ENCODE measurements at regions not wholly inside any gene's neighbourhood (a gene's known extent, or its start where the extent isn't known, plus 50 kb on each side); places are given as distances from the start of the nearest gene placed in this dataset.

DNA sequence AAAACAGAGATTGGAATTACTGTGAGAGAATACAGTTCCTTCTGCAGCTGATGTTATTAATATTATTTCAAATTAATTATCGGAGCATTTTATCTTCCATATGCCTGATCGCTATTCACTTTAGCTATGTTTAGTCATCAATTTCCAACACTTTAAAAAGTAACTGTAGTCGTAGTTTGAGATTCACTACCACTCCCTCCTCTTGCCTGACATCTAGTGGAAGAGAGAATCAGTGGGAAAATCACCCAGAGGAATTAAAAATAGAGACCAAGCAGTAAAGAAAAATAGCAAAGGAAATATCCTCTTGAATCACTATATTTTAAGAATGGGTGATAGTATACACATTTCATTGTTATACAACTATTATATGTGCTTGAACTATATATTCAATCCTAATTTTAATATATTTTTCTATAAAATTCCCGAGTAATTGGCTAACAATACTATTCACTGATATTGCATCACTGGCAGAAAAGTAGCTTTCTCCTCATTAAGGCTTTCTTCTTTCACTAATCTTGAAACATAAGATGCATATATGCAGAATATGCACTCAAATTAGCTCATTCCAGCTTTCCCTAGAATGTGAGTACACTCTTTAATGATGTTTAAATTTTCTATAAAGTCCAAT is 708.7 kb downstream of the CDH9 start:
- no peak for DNase-seq (ENCODE audit: low read depth, low spot score)
- Histone ChIP-seq H3K36me3 (ENCODE audit: control insufficient read depth in 2 of 2, extremely low read depth in 1 of 2, insufficient read depth in 2 of 2, low read length in 2 of 2) (no peaks in the 10 kb centered on the region), H3K4me2 (ENCODE audit: insufficient read depth, low read length) (no peak overlapping the region), H3K9me3 (replicated peaks; ENCODE audit: control insufficient read depth, insufficient read depth, low read length) (peaks cover 6% of the 10 kb centered on the region), H3K27me3 (ENCODE audit: control insufficient read depth in 2 of 2, insufficient read depth in 2 of 2, low read length in 2 of 2) (no peaks in the 10 kb centered on the region), H3K4me3 (replicated peaks in 1 of 3; ENCODE audit: insufficient read depth in 1 of 3, low read depth in 1 of 3, low read length in 3 of 3) (no peak overlapping the region), H3K27ac (ENCODE audit: insufficient read depth, low read depth, low read length) (no peak overlapping the region), H3K9me1 (replicated peaks; ENCODE audit: control insufficient read depth, extremely low read depth, insufficient read depth, low read length) (no peaks in the 10 kb centered on the region), H3K79me2 (ENCODE audit: control insufficient read depth, insufficient read depth, low read length) (no peaks in the 10 kb centered on the region), H3K9ac (replicated peaks; ENCODE audit: extremely low read depth, insufficient read depth, low read length) (no peak overlapping the region), H3K4me1 (ENCODE audit: control insufficient read depth, extremely low read depth, insufficient read depth, low read length) (no peaks in the 10 kb centered on the region), H2AFZ (ENCODE audit: low read depth, low read length) (no peak overlapping the region), H4K20me1 (replicated peaks; ENCODE audit: control insufficient read depth, extremely low read depth, insufficient read depth, low read length) (no peaks in the 10 kb centered on the region)
- CTCF ChIA-PET, result no interaction called here
- dilution Hi-C loops (cut with MboI; ENCODE audit: extremely low pct_ligation_motif_present, low sequenced_read_pairs), result no loop called here
- intact Hi-C loops (cut with micrococcal nuclease), result no loop called here
- TF ChIP-seq POLR2AphosphoS5 (IDR thresholded peaks at IDR 0.05; ENCODE audit: insufficient read depth, low read depth, low read length) (no peak), FOS (IDR thresholded peaks at IDR 0.05; ENCODE audit: borderline replicate concordance, insufficient read depth, low read length) (no peak), JUN (IDR thresholded peaks at IDR 0.05; ENCODE audit: borderline replicate concordance, insufficient read depth, insufficient read length, low read depth) (no peak)
- FAIRE-seq, result no peak
- no TSS peak for BruUV-seq (replicated peaks)
- POLR2A ChIA-PET, result no interaction called here

DNA sequence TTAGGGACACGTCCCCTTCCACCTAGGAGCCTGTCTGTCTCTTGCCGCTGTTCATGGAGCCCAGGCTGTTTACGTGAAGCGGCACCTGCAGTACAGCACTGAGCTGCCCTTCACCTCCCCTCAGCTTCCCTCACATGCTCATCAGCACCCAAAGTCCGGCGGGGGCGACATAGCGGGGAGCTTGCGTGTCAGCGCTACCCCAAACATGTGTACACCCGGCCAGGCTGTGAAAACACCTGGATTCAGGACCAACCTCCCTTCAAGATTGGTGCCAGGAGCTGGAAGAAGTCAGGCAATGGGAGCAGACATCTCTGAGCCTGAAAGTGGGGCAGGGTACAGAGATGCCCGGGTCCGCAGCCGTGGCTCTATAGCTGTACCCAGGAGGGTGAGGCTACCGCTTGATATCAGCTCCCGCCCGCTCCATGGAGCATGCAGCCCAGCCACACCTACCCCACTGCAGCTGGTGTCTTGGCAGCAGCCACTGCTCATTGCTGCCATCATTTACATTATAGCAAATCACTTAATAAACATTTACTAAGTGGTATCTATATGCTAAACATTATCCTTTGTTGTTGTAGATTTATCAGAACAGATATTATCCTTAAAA is 712.1 kb downstream of the CDH9 start:
- FAIRE-seq (no peak), DNase-seq (ENCODE audit: low read depth, low spot score) (no peak)
- dilution Hi-C loops (cut with MboI; ENCODE audit: extremely low pct_ligation_motif_present, low sequenced_read_pairs) (no loop called here), intact Hi-C loops (cut with micrococcal nuclease) (no loop called here)
- H3K9ac ChIP-seq (replicated peaks; ENCODE audit: extremely low read depth, insufficient read depth, low read length), result no peak overlapping the region
- no peaks in the 10 kb centered on the region for H3K27me3 ChIP-seq (ENCODE audit: control insufficient read depth in 2 of 2, insufficient read depth in 2 of 2, low read length in 2 of 2)
- no peak overlapping the region for H2AFZ ChIP-seq (ENCODE audit: low read depth, low read length)
- no peaks in the 10 kb centered on the region for H3K4me1 ChIP-seq (ENCODE audit: control insufficient read depth, extremely low read depth, insufficient read depth, low read length)
- TF ChIP-seq EZH2 (IDR thresholded peaks at IDR 0.05; ENCODE audit: borderline replicate concordance, low read depth, low read length, severe bottlenecking) (no peak), FOS (IDR thresholded peaks at IDR 0.05; ENCODE audit: borderline replicate concordance, insufficient read depth, low read length) (no peak), POLR2A (IDR thresholded peaks at IDR 0.05; ENCODE audit: low read depth, low read length) (no peak), GATA2 (IDR thresholded peaks at IDR 0.05; ENCODE audit: insufficient read depth, insufficient read length, low read depth, low read length) (no peak), POLR2AphosphoS5 (IDR thresholded peaks at IDR 0.05; ENCODE audit: insufficient read depth, low read depth, low read length) (no peak), JUN (IDR thresholded peaks at IDR 0.05; ENCODE audit: borderline replicate concordance, insufficient read depth, insufficient read length, low read depth) (no peak), MYC (IDR thresholded peaks at IDR 0.05; ENCODE audit: low read depth, low read length) (no peak)
- TF ChIP-seq, protein P1, sequence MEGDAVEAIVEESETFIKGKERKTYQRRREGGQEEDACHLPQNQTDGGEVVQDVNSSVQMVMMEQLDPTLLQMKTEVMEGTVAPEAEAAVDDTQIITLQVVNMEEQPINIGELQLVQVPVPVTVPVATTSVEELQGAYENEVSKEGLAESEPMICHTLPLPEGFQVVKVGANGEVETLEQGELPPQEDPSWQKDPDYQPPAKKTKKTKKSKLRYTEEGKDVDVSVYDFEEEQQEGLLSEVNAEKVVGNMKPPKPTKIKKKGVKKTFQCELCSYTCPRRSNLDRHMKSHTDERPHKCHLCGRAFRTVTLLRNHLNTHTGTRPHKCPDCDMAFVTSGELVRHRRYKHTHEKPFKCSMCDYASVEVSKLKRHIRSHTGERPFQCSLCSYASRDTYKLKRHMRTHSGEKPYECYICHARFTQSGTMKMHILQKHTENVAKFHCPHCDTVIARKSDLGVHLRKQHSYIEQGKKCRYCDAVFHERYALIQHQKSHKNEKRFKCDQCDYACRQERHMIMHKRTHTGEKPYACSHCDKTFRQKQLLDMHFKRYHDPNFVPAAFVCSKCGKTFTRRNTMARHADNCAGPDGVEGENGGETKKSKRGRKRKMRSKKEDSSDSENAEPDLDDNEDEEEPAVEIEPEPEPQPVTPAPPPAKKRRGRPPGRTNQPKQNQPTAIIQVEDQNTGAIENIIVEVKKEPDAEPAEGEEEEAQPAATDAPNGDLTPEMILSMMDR (IDR thresholded peaks at IDR 0.05; ENCODE audit: extremely low read depth in 1 of 2, insufficient read depth in 1 of 2, low read depth in 1 of 2, low read length in 2 of 2), result no peak
- TF ChIP-seq, protein P2, sequence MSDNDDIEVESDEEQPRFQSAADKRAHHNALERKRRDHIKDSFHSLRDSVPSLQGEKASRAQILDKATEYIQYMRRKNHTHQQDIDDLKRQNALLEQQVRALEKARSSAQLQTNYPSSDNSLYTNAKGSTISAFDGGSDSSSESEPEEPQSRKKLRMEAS (IDR thresholded peaks at IDR 0.05; ENCODE audit: insufficient read depth, insufficient read length), result no peak
- ChIA-PET POLR2A (no interaction called here), CTCF (no interaction called here)
- BruUV-seq (replicated peaks), result no TSS peak
- H3K36me3 ChIP-seq (ENCODE audit: control insufficient read depth in 2 of 2, extremely low read depth in 1 of 2, insufficient read depth in 2 of 2, low read length in 2 of 2), result no peaks in the 10 kb centered on the region
- H3K9me3 ChIP-seq (replicated peaks; ENCODE audit: control insufficient read depth, insufficient read depth, low read length), result peaks cover 4% of the 10 kb centered on the region
- no peaks in the 10 kb centered on the region for H3K9me1 ChIP-seq (replicated peaks; ENCODE audit: control insufficient read depth, extremely low read depth, insufficient read depth, low read length)
- H4K20me1 ChIP-seq (replicated peaks; ENCODE audit: control insufficient read depth, extremely low read depth, insufficient read depth, low read length), result no peaks in the 10 kb centered on the region
- no peak overlapping the region for H3K27ac ChIP-seq (ENCODE audit: insufficient read depth, low read depth, low read length)
- H3K79me2 ChIP-seq (ENCODE audit: control insufficient read depth, insufficient read depth, low read length), result no peaks in the 10 kb centered on the region
- no peak overlapping the region for H3K4me3 ChIP-seq (replicated peaks in 1 of 3; ENCODE audit: insufficient read depth in 1 of 3, low read depth in 1 of 3, low read length in 3 of 3)
- no peak overlapping the region for H3K4me2 ChIP-seq (ENCODE audit: insufficient read depth, low read length)
